ENCODE measurements at regions not wholly inside any gene's neighbourhood (a gene's known extent, or its start where the extent isn't known, plus 50 kb on each side); places are given as distances from the start of the nearest gene placed in this dataset.

DNA sequence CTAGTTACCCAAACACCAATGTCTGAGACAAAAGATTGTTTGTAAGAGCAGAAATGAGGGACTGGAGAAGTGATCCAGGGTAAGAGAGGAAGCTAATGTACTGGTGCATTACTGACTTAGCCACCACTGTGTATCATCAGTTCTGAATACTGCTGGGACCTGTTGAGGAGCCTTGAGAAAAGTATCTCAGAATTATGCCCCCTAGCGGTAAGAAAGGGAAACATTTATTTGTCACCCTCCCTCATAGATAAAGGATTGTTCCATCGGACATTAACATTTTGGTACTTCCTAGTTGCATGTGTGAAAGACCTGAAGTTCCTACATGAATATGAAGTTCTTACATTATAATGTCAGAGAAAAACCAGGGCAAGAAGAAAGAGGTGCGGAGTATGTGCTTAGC, 612.5 kb downstream of the FSCB start:
- no peak overlapping the region for H3K27ac ChIP-seq
- TF ChIP-seq, protein P1, sequence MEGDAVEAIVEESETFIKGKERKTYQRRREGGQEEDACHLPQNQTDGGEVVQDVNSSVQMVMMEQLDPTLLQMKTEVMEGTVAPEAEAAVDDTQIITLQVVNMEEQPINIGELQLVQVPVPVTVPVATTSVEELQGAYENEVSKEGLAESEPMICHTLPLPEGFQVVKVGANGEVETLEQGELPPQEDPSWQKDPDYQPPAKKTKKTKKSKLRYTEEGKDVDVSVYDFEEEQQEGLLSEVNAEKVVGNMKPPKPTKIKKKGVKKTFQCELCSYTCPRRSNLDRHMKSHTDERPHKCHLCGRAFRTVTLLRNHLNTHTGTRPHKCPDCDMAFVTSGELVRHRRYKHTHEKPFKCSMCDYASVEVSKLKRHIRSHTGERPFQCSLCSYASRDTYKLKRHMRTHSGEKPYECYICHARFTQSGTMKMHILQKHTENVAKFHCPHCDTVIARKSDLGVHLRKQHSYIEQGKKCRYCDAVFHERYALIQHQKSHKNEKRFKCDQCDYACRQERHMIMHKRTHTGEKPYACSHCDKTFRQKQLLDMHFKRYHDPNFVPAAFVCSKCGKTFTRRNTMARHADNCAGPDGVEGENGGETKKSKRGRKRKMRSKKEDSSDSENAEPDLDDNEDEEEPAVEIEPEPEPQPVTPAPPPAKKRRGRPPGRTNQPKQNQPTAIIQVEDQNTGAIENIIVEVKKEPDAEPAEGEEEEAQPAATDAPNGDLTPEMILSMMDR (conservative IDR thresholded peaks at IDR 0.05): peak; percentile 83
- no peak for TF ChIP-seq ZFX (IDR thresholded peaks at IDR 0.05)

DNA sequence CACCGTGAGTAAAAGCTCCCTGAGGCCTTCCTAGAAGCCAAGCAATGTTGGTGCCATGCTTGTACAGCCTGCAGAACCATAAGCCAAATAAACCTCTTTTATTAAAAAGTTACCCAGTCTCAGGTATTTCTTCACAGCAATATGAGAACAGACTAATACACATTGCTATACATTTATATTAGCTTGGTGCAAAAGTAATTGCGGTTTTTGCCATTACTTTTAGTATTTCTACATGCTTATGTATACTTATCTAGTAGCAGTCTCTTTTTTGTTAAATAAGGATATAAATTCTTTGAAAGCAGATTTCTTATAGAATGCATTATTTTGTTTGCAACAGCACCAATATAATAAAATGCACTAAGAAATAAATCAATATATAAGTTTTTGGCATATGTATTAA, 619.6 kb downstream of the FSCB start:
- H3K27ac ChIP-seq: no peak overlapping the region
- TF ChIP-seq, protein P1 (conservative IDR thresholded peaks at IDR 0.05): no peak
- no peak for TF ChIP-seq ZFX (IDR thresholded peaks at IDR 0.05)

DNA sequence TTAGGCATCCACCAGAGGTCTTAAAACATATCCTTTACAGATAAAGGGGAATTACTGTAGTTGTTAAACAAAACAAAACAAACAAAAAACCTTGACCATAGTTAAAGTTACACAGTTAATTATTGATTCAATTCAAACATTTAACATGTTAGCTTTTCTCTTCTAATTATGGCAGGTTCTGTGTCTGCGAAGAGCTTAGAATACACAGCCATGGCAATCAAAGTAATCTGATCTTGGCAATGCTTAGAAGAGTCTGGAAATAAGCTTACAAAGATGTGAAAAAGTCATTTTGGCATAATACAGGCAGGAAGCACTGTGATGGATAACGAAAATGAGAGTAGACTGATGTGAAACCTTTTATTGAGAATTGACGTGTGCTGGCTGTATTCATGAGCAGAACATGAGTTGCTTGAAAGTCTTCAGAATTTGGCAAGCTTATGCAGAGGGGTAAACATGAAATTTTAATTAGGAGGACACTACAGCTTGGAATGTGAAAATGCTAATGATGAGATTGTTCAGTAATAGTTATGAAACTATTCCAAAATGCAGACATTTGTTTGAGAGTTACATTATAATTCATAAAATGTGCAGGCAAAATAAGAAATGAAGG, 629.6 kb downstream of the FSCB start:
- H3K27ac ChIP-seq: no peak overlapping the region
- TF ChIP-seq, protein P1 (conservative IDR thresholded peaks at IDR 0.05): no peak
- TF ChIP-seq ZFX (IDR thresholded peaks at IDR 0.05): no peak

DNA sequence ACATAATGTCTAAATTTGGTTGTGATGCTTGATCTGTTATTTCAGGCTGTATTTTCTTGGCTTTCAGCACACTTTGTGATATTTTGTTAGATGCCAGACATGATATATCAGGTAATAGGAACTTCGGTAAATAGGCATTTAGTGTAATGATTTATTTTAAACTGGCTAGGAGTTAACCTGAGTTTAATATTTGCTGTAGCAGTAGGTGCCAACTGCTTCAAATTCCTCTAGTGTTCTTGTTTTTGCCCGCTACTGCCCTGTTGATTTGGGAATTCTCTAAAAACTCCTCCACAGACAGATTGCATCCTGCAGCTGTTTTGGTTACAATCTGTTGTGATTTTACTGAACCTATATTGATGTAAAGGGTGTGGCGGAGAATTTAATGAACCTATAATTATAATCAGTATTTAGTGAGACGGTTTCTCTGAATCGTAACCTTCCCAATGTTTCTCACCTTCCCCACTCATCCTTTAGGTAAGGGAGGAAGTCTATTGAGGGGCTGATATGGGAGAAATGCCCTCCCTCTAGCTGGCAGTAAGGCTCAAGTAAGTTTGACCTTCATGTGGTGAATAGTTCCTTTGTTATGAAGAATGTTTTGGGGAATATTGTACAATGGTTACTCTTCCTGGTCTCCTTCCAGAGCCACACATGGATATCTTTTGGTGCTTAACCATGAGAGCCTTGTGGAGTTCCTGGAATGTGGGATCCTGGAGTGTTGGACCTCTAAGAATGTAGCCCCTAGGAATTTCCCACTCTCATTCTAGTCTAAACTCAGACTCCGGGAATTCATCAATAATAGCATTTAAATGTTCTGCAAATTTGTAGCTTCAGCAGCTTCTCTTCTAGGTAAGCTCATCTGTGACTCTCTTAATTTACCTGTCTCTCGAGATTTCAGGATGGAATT, 634.1 kb downstream of the FSCB start:
- no peak for TF ChIP-seq ZFX (IDR thresholded peaks at IDR 0.05)
- TF ChIP-seq, protein P1 (conservative IDR thresholded peaks at IDR 0.05): no peak
- H3K27ac ChIP-seq: no peak overlapping the region

DNA sequence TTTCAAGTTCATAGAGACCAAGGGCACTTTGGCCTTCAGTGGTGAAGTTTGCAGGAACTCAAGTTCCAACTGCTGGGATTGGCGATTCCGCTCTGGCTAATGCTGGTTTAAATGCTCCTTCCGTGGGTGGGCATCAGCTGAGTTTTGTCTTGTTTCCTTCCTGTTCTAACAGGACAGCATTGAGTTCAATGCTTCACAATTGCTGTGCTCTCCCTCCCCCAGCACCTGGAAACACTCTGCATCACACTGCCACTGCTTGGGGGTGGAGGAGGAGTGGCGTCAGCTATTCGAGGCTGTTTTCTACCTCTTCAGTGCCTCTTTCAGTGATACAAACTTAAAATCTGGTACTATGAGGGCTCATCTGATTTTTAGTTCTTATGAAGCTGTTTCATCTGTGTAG, 634.9 kb downstream of the FSCB start:
- TF ChIP-seq, protein P1 (conservative IDR thresholded peaks at IDR 0.05): no peak

DNA sequence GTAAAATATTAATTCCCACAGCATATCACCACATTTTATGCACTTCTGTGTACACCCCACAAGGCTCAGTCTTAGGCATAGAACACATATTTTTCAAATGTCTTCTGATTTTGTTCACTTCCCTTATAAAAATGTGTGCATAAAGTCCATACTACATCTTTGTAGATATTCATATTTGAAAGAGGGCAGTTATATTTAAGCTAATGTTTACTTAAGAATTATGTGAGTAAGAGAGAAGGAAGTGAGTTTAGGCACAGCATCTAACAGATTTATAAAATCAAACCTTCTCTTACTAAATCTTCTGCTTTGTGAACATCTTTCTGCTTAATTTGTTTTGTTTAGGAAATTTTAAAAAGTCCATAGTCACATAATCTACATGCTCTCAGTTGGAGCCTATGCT, 648.1 kb downstream of the FSCB start:
- TF ChIP-seq, protein P1 (conservative IDR thresholded peaks at IDR 0.05): no peak
- no peak for TF ChIP-seq ZFX (IDR thresholded peaks at IDR 0.05)

More for the DNA sequence above, 634.9 kb downstream of the FSCB start:
- H3K27ac ChIP-seq: no peak overlapping the region

DNA sequence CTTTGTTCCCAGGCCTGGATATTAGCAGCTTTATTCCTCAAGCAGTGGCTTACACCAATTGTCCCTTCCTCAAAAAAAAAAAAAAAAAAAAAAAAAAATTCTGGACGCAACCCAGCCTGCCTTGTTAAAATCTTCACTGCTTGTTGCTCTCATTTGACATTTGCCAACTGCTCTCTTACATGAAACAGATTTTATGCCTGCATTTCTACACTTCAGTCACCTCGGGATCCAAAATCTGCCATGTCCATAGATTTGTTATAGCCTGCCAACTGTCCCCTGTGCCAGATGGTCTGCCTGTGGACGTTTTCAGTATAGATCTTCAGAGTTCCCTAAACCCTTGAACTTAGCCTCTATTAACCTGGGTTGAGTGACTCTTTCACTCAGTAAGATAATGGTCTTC, 651.5 kb downstream of the FSCB start:
- TF ChIP-seq, protein P1 (conservative IDR thresholded peaks at IDR 0.05): no peak
- no peak for TF ChIP-seq ZFX (IDR thresholded peaks at IDR 0.05)
- H3K27ac ChIP-seq: no peak overlapping the region

More for the DNA sequence above, 648.1 kb downstream of the FSCB start:
- no peak overlapping the region for H3K27ac ChIP-seq
